Mucosa of gallbladder (tissue), 1 donor: ENCODE measurements at regions not wholly inside any gene's neighbourhood (a gene's known extent, or its start where the extent isn't known, plus 50 kb on each side); places are given as distances from the start of the nearest gene placed in this dataset.

Experiments used
- DNase-seq: peaks from one replicate; pipeline ENCODE4 v3.0.0-alpha.2; 2020; ENCODE audit warnings: low spot score
- donor health status: DM: no; HTN: no; CAD: no.

- DNase-seq, result no peak
Observed at GRCh38 chr1:219801156-219801820, 127.1 kb downstream of the SLC30A10 start.

- no peak for DNase-seq
Observed at GRCh38 chr1:219798283-219799030, 129.9 kb downstream of the SLC30A10 start.

- DNase-seq, result no peak
Observed at GRCh38 chr1:219797683-219798082, 130.7 kb downstream of the SLC30A10 start.

DNA sequence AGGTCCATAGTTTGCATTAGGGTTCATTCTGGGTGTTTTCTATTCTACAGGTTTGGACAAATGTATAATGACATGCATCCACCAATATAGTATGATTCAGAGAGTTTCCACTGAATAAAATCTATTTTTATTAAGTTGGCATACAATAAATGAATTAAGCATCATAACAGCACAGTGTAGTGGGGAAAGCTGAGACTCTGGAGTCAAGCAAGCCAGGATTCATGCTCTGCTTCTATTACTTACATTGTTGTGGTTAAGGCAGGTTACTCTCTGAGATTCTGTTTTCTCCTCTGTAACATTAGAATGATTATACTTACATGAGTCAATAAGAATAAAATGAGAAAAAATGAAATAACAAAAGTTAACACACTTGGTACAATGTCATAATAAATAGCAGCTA, 131.3 kb downstream of the SLC30A10 start:
- DNase-seq, result no peak

- no peak for DNase-seq
Observed at GRCh38 chr1:219795363-219795917, 132.9 kb downstream of the SLC30A10 start.

- no peak for DNase-seq
Observed at GRCh38 chr1:219794085-219794743, 134.1 kb downstream of the SLC30A10 start.

GRCh38 chr1:219792337-219793021, 135.9 kb downstream of the SLC30A10 start:
- no peak for DNase-seq

DNA sequence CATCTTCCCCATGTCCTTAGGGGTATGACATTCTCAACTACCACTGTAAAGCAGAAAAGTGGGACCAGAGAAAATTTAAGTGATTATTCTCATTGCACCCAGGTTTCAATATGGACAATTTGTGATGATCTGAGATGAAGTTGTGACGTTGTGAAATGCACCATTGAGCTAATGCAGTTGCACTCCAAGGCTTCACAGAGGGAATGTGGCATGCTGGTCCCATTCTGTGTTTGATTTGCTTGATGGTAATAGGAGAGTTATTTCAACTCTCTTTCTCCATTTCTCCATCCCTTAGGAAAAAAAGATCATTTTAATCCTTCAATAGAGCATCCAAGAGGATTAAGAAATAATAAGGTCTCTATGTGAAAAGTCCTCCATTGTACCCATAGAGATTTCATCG, 136.6 kb downstream of the SLC30A10 start:
- no peak for DNase-seq

- no peak for DNase-seq
Observed at GRCh38 chr1:219790834-219791615, 137.3 kb downstream of the SLC30A10 start.

DNA sequence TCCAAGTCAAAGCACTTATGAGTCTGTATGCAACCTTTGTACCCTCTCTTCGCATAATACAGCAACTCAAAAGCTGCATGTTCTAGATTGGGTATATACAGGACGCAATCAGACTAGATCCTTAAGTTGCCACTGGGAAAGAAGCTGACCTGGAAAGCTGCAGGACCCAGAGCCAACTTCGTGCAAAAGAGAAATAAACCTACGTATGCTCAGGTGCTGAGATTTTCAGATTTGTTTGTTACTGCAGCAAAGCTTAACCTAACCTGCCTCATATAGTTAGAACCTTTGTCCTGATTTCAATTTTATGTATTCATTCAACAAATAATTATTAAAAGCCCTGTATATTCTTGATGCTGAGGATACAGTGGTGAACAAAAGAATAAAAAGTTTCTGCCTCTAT, 139.7 kb downstream of the SLC30A10 start:
- DNase-seq, result no peak

DNA sequence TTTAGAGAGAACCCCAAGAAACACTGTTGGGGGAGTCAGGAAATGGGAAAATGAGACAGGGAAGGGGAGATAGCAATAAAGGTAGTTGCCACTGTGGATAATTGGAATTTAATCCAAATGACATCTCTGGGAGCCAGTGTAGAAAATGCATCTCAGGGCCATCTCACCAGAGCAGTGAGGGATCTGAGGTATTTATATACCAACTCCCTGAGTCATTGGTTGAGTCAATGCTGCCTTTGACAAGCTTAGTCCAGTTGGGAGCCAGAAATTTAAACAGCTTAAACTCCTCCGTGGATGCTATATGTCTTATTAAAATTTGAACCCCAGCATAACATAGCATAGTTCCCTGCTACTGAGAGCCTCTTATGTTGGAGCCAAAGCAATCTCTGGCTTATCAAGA, 140.3 kb downstream of the SLC30A10 start:
- DNase-seq, result no peak

- DNase-seq, result no peak
Observed at GRCh38 chr1:219784660-219785381, 143.5 kb downstream of the SLC30A10 start.

GRCh38 chr1:219783605-219784235, 144.6 kb downstream of the SLC30A10 start:
- DNase-seq, result no peak

- no peak for DNase-seq
Observed at GRCh38 chr1:219782929-219783328, 145.4 kb downstream of the SLC30A10 start.

DNA sequence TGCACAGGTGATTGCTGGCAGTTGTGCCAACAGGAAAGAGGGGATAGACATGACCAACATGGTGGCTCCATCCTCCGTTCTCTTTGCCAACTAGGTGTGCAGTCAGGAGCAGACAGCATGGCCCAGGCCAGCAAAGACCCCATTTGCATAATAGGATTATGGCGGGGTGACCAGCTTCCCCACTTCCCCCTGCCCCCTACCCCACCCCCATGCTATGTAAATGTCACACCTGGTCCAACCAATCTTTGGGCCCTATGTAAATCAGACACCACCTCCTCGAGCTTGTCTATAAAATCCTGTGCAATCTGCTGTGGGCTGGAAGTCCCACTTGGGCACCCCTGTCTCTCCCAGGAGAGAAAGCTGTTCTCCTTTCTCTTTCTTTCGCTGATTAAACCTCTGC, 146.0 kb downstream of the SLC30A10 start:
- DNase-seq, result no peak

- DNase-seq, result no peak
Observed at GRCh38 chr1:219781491-219781890, 146.9 kb downstream of the SLC30A10 start.

DNA sequence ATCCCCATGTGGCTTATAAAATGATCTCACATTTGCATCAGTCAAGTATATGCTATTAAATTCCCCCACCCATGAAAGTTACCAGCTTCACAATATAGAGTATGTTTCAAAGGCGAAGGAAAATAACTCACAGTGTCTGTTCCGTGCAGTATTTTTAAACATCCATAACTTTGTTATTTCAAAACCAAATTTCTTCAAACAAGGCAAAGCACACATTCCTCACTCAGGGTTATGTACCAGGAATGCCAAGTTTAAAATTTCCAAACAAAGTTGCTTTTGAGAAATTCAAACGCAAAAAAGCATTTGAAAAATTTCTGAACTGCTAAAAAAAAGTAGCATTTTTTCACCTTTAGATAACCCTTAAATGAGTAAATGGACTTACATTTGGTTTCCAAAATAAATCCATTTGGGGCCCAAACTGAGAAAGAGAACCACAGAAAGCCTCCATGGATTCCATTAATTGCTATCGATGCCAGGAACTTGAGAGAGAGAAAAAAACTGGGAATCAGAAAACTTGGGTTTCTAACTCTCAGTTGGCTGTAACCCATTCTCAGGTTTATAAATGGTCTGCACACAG, 149.5 kb downstream of the SLC30A10 start:
- no peak for DNase-seq

DNA sequence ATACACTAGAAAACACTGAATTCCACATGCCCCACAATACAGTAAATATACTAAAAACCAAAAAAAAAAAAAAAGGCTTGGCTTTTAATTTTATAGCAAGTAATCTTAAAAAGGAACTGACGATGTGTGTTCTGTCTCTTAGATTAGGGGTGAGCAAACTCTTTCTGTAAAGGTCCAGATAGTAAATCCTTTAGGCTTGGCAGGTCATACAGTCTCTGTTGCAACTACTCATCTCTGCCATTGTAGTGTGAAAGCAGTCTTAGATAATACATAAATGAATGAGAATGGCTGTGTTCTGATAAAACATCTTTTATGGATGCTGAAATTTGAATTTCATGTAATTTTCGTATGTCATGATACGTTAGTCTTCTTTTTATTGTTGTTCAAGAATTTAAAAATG, 150.2 kb downstream of the SLC30A10 start:
- DNase-seq, result no peak

DNA sequence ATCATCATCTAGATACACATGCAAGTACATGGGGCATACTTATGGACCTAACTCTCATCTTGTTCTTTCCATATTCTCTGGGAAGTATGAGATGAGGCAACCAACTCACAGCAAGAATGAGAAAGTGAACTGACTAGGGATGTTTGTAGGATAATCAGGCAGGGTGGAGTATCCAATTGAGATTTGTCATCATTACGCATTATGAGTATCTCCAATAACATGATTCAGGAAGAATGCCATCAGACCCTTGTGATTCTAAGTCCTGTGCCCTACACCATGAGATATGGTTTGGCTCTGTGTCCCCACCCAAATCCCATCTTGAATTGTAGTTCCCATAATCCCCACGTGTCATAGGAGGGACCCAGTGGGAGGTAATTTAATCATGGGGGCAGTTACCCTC, 154.0 kb downstream of the SLC30A10 start:
- no peak for DNase-seq

DNA sequence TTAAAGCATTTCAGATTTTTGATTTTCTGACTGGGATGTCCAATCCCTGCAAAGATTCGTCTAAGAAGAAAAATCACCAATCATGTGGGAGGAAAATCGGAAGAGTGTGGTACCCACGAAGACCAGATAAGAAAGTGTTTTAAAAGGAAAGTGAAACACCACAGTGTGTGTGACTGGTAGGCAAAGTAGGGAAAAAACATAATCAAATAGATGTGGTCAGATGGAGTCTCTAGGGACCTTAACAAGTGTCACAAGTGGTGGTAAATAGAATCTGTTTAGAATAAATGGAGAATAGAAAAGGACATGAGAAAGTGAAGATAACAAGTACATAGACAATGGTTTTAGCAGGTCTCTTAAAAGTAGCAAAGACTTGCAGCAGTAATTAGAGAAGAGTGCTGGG, 154.6 kb downstream of the SLC30A10 start:
- DNase-seq, result no peak
